Testis (tissue), 2 donors: ENCODE measurements at regions not wholly inside any gene's neighbourhood (a gene's known extent, or its start where the extent isn't known, plus 50 kb on each side); places are given as distances from the start of the nearest gene placed in this dataset.
A peak's percentile ranks its signal among the peaks of the same experiment; 100 is the strongest.

Source experiments
- DNase-seq: peaks from one replicate; pipeline ENCODE4 v3.0.0-alpha.2; 2019
- H3K27ac ChIP-seq, 2 donors: fragments of 200-600 bp; sonication (generic); one replicate each; pipeline ENCODE4 v1.5.1; 2019
- H3K27me3 ChIP-seq: fragments of 200-600 bp; sonication (generic); one replicate; pipeline ENCODE4 v1.5.1; 2019
- H3K36me3 ChIP-seq: fragments of 200-600 bp; sonication (generic); one replicate; pipeline ENCODE4 v1.5.1; 2017; ENCODE audit warnings: low read depth; ENCODE audit errors: missing control alignments
- H3K4me1 ChIP-seq: fragments of 200-600 bp; sonication (generic); one replicate; pipeline ENCODE4 v1.5.1; 2019
- H3K4me3 ChIP-seq, 2 donors: fragments of 200-600 bp; sonication (generic); one replicate each; pipeline ENCODE4 v1.5.1; 2017 to 2019
- H3K9me3 ChIP-seq: fragments of 200-600 bp; sonication (generic); one replicate; pipeline ENCODE4 v1.5.1; 2017
- POLR2A ChIP-seq: fragments of 450-650 bp; IDR thresholded peaks from one replicate; pipeline ENCODE4 v1.6.1; 2017; ENCODE audit warnings: antibody characterized with exemption, mild to moderate bottlenecking, moderate library complexity
- WGBS, 2 donors: methylation state at CpG; one replicate each; pipeline ENCODE4 v1.1.5; 2018; 5-methylcytosine and 5-hydroxymethylcytosine counted together
- intact Hi-C: fragments of 100-400 bp; cut with DNase I; formaldehyde crosslinking; loops from one replicate; pipeline ENCODE4 v1.15.1; 2023; ENCODE audit warnings: low total_unique reads
- TF ChIP-seq, protein P1 (sequence below), 3 experiments: fragments of 450-650 bp in 2 of 3; fragments of 200-600 bp in 1 of 3; sonication (generic) in 1 of 3; IDR thresholded peaks; one replicate each; pipeline ENCODE4 v1.5.1; 2016 to 2019; ENCODE audit warnings: antibody characterized with exemption in 3 of 3, mild to moderate bottlenecking in 2 of 3, moderate library complexity in 1 of 3

DNA sequence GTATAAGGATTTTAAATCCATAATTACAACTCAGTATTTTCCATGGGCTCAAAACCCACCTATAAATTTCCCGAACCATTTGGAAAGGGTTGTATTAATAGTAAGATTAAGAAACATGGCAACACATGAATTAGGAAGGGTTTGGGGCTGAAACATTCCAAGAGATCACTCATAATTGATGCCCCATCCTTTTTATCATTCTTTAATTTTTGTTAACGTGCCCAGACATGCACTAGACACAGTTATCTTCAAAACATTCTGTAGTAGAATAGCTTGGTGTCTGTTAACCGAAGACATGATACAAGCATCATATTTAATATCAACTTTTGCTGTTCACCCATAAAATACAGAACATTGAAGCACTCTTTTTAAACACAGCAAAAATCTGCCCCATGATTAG, 106.8 kb upstream of the FRMD6 start:
- Histone ChIP-seq H3K4me1 (no peaks in the 10 kb centered on the region), H3K27ac (no peak overlapping the region), H3K4me3 (no peak overlapping the region), H3K36me3 (no peaks in the 10 kb centered on the region), H3K27me3 (no peaks in the 10 kb centered on the region), H3K9me3 (no peaks in the 10 kb centered on the region)
- intact Hi-C loops = no loop called here
- DNase-seq = no peak
- WGBS, 2 donors = 67 to 69% methylated on average over 3 of the region's 3 CpGs
- TF ChIP-seq, protein P1, sequence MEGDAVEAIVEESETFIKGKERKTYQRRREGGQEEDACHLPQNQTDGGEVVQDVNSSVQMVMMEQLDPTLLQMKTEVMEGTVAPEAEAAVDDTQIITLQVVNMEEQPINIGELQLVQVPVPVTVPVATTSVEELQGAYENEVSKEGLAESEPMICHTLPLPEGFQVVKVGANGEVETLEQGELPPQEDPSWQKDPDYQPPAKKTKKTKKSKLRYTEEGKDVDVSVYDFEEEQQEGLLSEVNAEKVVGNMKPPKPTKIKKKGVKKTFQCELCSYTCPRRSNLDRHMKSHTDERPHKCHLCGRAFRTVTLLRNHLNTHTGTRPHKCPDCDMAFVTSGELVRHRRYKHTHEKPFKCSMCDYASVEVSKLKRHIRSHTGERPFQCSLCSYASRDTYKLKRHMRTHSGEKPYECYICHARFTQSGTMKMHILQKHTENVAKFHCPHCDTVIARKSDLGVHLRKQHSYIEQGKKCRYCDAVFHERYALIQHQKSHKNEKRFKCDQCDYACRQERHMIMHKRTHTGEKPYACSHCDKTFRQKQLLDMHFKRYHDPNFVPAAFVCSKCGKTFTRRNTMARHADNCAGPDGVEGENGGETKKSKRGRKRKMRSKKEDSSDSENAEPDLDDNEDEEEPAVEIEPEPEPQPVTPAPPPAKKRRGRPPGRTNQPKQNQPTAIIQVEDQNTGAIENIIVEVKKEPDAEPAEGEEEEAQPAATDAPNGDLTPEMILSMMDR (IDR thresholded peaks at IDR 0.05) = no peak
- no peak for TF ChIP-seq POLR2A

DNA sequence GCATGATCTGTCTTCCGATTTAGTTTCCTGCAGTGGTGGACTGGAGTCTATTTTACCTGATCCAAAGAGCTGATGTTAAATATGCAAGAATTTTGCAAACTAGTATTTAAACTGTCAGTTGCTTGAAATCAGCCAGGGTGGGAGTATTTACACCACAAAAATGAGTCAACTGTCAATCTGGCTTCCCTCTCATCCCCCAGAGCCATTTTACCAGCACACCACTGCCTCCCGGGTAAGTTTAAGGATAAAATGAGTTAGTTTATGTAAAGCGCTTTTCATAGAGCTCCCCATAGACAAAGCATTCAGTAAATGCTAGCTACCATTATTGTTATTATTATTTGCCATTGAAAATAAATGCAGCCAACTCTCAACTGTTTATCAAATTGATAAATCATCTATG, 106.3 kb upstream of the FRMD6 start:
- DNase-seq = no peak
- intact Hi-C loops = no loop called here
- H3K9me3 ChIP-seq = no peaks in the 10 kb centered on the region
- H3K36me3 ChIP-seq = no peaks in the 10 kb centered on the region
- no peak overlapping the region for H3K4me3 ChIP-seq
- WGBS, 2 donors = 90 to 91% methylated on average over 3 of the region's 3 CpGs
- TF ChIP-seq, protein P1 (IDR thresholded peaks at IDR 0.05) = no peak
- no peak for TF ChIP-seq POLR2A
- H3K27ac ChIP-seq = no peak overlapping the region
- H3K27me3 ChIP-seq = no peaks in the 10 kb centered on the region
- no peaks in the 10 kb centered on the region for H3K4me1 ChIP-seq

DNA sequence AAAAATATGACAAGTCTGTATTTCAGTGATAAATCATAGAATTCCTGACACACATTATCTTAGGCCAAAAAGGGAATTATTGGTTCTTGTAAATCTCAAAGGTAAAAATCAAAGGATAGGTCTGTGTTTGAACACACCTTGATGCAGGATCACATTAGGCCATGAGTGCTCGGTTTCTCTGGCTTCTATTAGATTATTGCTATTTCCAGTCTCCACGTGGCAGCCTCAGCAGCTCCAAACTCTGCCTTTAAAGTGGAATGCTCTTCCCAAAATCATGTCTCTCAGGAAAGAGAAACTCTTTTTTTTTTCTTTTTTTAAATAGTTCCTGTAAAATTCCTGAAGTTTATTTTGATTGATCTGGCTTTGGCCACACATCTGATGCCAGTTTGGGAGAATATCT, 105.6 kb upstream of the FRMD6 start:
- Histone ChIP-seq H3K36me3 (no peaks in the 10 kb centered on the region), H3K9me3 (no peaks in the 10 kb centered on the region), H3K27me3 (no peaks in the 10 kb centered on the region), H3K4me3 (no peak overlapping the region), H3K4me1 (no peaks in the 10 kb centered on the region), H3K27ac (no peak overlapping the region)
- TF ChIP-seq POLR2A = no peak
- TF ChIP-seq, protein P1 (IDR thresholded peaks at IDR 0.05) = no peak
- DNase-seq = no peak
- 23 to 52% methylated on average over 2 of the region's 2 CpGs for WGBS, 2 donors
- intact Hi-C loops = no loop called here

DNA sequence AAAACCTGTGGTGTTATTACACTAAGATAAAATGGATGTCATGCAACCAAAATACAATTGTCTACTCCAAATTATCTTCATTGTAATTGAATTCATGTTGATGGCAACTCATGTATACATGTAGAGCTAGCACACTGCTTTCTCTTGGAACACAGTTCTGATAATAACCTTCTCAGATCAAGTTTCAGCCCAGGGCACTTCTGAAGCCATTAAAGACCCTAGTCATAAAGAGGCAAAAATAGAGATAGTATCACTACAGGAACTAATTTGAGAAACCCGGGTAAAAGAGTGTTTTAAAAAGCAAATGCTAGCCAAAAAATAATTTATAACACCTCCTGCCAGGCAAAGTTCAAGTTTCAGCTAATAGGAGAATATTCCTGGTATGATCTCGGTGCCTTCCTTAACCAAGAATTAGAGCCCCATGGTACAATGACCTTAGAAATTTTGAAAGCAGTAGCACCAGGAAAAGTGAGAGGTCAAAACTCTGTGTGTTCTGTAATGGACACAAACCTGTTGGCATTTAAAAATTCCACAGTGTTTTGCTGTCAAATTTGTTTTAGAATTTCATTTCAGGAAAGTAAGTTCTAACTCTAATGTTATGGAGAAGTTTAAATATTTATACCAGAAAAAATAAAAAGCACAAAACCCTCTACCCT, 105.0 kb upstream of the FRMD6 start:
- no peak for DNase-seq
- Histone ChIP-seq H3K27me3 (no peaks in the 10 kb centered on the region), H3K36me3 (no peaks in the 10 kb centered on the region), H3K27ac (peak overlapping the region in 1 of 2 donors; percentile 27), H3K4me1 (no peaks in the 10 kb centered on the region), H3K4me3 (no peak overlapping the region), H3K9me3 (no peaks in the 10 kb centered on the region)
- TF ChIP-seq, protein P1 (IDR thresholded peaks at IDR 0.05) = no peak
- TF ChIP-seq POLR2A = no peak
- intact Hi-C loops = no loop called here
- 38 to 39% methylated on average over 2 of the region's 2 CpGs for WGBS, 2 donors

DNA sequence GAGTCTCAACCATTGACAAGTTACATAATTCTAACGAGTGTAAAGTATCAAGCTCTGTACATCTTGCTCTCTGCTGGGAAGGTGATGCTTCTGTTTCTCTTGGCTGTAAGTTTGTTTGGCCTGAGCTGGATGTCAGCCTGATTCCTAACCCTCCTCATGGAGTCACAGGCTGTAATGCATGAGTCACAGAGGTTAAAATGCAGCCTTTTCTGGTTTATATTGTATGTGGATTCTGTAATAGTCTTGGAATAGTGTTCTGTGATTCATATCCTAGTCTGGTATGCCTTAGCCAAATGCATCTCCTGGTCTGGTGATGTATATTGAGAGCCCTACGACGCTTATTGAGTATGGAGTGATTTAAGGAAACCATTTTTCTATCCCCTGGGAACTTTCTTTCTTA, 104.5 kb upstream of the FRMD6 start:
- Histone ChIP-seq H3K9me3 (no peaks in the 10 kb centered on the region), H3K36me3 (no peaks in the 10 kb centered on the region), H3K27me3 (no peaks in the 10 kb centered on the region), H3K4me1 (no peaks in the 10 kb centered on the region), H3K27ac (peak overlapping the region in 1 of 2 donors; percentile 27), H3K4me3 (no peak overlapping the region)
- TF ChIP-seq, protein P1 (IDR thresholded peaks at IDR 0.05) = no peak
- no peak for TF ChIP-seq POLR2A
- WGBS, 2 donors = 45 to 56% methylated on average over 3 of the region's 3 CpGs
- intact Hi-C loops = no loop called here
- no peak for DNase-seq
